Activated CD4-positive, alpha-beta T cell treated with anti-CD3 and anti-CD28 coated beads for 1 hour (primary cell): ENCODE measurements at regions not wholly inside any gene's neighbourhood (a gene's known extent, or its start where the extent isn't known, plus 50 kb on each side); places are given as distances from the start of the nearest gene placed in this dataset.
"Not testable (repeated sequence)": the region's sequence is repeated elsewhere in the genome, so short reads cannot be mapped to it uniquely, and the experiment has no call there.

Experiments
- DNase-seq: peaks from one replicate; pipeline ENCODE4 v3.0.0-alpha.2; 2020

- not testable (repeated sequence) for DNase-seq
Measured at GRCh38 chr10:47622719-47623118, 99.3 kb upstream of the AGAP9 start.

DNA sequence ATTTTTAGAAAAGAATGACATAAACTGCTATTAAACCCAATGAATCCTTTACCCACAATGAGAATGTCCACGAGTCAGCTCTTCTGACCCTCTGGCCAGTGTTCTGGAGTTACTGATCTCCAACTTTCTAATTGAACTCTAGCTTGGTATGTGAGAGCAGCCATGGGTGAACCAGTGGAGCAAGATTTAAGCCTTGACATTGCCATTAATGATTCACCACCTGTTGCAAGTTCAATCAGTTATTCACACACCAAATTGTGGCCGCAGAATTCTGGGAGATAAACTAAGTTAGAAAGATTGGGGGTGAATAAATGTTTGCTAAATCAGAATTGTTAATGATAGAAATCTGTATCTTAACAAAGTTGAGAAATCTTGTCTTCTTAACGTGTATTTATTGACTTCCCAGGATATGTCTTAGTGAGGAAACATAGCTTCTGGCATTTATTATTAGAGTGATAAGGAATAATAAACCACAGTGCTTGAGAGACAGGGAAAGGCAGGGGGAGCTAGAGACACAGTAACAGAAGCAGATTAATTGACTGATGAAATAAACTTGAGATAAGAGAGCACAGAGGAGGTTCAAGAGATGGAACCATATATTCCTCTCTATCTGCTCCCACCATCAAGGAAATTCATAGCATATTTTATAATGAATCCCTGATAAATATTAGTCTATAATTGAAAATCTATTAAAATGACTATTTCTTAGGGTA lies 96.0 kb upstream of the AGAP9 start:
- not testable (repeated sequence) for DNase-seq

DNA sequence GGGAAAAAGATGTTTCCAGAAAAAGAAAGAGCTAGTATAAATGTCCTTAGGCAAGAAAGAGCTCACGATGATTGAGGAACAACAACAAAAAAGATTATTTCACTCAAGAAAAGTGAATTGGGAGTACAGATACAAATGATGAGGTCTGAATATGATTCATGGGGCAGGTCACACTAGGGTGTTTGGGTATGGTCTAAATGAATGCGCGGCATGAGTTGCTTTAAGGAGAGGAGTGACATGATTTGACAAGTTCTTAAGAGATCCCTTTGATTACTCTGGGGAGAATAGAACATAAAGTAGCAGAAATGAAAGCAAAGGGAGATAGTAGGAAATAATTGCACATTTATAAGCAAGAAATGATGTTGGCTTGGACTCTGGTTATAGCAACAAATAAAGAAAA lies 85.9 kb upstream of the AGAP9 start:
- DNase-seq: not testable (repeated sequence)

DNA sequence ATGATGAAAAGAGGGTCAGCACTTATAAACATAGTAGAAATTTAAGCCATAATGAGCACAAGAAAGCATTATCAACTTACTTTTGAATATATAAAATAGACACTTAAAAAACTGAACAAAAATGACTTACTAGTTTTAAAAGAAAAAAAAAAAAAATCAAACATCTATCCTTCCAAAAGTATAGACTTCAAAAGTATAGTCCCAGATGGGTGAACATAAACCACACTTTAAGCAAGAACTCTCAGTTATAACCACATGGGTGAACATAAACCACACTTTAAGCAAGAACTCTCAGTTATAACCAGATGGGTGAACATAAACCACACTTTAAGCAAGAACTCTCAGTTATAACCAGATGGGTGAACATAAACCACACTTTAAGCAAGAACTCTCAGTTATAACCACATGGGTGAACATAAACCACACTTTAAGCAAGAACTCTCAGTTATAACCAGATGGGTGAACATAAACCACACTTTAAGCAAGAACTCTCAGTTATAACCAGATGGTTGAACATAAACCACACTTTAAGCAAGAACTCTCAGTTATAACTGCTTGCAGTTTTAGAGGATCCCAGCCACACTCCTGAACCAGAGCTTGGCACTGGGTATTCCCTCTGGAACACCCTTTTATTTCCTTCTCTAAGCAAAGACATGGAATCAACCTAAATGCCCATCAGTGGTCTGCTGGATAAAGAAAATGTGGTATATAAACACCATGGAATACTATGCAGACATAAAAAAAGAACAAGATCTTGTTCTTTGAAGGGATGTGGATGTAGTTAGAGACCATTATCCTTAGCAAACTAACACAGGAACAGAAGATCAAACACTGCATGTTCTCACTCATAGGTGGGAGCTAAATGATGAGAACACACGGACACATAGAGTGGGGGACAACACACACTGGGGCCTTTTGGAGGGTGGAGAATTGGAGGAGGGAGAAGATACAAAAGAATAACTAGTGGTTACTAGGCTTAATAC lies 82.6 kb upstream of the AGAP9 start:
- DNase-seq: not testable (repeated sequence)

DNA sequence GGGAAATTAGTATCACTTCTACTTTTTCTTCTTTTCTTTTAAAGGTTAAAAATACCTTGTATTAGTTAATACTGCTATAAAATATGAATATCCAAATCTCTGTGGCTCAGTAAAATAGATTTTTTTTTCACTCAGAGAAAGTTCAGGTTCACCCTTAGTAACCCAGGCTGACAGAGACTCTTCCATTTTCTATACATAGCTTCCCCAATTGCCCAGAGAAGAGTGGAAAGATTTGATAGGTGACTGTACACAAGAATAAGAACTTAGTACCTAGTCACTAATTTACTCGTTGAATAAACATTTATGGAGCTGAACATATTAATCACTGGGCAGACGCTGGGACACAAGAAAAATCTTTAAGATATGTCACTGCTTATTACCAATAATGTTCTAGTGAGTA lies 77.2 kb upstream of the AGAP9 start:
- not testable (repeated sequence) for DNase-seq

- DNase-seq: not testable (repeated sequence)
Measured at GRCh38 chr10:47600127-47600526, 76.7 kb upstream of the AGAP9 start.

- DNase-seq: not testable (repeated sequence)
Measured at GRCh38 chr10:47599657-47600056, 76.2 kb upstream of the AGAP9 start.

GRCh38 chr10:47593805-47594204 lies 70.4 kb upstream of the AGAP9 start:
- not testable (repeated sequence) for DNase-seq

DNA sequence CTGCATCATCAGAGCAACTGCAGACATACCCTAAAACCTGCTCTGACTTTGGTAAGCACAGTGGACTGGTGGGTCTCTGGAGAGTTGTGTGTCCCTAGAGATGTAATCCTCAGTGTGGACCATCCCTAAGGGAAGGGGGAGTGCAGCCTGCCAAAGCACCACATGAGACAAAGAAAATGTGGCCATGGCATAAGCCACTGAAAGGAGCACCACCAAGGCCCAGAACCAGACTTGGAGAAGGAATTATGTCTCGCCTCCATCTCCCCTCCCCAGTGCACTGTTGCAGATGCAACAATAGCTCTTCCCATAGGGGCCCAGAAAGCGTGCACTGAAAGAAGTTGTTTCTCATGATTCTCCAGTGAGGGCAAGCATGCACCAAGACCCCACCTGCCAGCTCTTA lies 69.7 kb upstream of the AGAP9 start:
- DNase-seq: not testable (repeated sequence)

DNA sequence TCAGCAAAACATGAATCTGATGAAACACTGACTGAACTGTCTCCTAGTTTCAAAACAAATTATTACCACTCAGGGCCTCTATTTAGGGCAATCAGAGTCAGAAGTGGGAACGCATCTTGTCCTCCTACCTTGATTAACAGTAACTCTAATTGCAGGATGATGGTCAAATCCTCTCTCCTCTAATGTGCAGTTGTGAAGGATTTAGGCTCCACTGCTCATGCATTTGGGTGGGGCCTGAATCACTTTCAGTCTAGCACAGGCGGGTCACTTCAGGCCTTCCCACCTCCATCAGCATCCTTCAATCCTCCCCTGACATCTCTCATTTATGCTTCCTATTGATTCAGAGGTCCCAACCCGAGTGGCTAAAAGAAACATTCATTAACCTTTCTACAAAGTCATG lies 67.5 kb upstream of the AGAP9 start:
- DNase-seq: not testable (repeated sequence)

- DNase-seq: not testable (repeated sequence)
Measured at GRCh38 chr10:47590534-47590933, 67.1 kb upstream of the AGAP9 start.

DNA sequence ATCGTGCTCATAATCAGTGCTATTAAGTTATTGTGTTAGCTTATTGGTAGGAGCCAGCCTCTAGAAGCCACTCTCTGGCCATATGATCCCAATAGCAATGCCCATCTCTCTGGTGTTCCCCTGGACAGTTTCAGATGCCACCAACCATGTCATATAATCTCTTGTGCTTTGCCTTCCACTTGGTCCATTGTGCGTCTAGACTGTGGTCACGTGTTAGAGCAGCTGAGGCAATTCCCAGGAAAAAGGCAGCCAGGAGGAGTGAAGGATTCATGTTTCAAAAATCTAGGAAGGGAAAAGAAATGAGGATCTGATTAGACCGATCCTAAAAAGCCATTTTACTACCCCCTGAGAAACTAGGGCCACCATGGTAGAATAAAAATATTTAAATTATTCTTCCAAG lies 58.6 kb upstream of the AGAP9 start:
- DNase-seq: not testable (repeated sequence)

DNA sequence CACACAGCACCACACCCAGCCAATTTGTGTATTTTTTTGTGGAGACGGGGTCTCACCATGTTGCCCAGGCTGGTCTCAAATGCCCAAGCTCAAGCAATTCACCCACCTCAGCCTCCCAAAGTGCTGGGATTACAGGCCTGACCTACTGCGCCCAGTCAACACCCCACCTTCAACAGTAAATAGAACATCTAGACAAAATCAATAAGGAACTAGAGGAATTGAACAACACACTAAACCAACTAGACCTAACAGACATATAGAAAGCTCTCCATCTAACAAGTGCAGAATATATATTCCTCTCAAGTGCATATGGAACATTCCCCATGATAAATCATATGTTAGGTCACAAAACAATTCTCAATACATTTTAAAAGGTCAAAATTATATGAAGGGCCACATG lies 56.6 kb upstream of the AGAP9 start:
- DNase-seq: not testable (repeated sequence)

DNA sequence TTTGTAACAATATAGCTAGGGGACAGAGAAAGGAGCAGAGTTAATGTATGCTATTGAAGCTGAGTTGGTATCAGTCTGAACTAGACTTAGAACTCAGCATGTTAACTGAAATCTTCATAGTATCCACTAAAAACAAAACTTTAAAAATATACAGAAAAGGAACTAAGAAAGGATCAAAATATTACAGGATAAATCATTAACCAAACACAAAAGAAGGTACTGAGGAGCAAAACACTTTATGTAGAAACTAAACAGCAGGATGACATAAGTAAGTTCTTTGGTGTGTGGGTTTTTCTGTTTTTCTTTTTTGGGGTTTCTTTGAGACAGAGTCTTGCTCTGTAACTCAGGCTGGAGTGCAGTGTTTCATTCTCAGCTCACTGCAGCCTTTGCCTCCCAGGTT lies 55.1 kb upstream of the AGAP9 start:
- DNase-seq: not testable (repeated sequence)
